ENCODE measurements at regions not wholly inside any gene's neighbourhood (a gene's known extent, or its start where the extent isn't known, plus 50 kb on each side); places are given as distances from the start of the nearest gene placed in this dataset.

DNA sequence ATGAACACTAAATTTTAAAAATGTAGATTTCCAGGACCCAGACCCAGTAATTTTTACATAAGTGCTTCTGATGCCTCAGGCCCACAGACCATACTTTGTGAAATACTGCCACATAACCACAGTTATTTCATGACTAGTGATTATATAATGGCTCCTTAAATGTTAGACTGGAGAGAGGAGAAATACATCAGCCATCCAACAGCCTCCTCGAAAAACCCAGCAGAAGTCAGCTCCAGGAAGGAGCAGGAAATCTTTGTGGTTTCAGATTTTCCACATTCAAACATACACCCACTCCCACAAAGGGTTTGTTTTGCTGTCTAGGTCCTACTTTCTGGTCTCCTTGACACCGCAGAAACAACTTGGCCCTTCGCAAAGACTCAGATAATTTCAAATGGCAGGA is 455.2 kb downstream of the DTWD2 start:
- H2AFZ ChIP-seq (ENCODE audit: control insufficient read depth, low read length), result no peak overlapping the region
- TF ChIP-seq, protein P1, sequence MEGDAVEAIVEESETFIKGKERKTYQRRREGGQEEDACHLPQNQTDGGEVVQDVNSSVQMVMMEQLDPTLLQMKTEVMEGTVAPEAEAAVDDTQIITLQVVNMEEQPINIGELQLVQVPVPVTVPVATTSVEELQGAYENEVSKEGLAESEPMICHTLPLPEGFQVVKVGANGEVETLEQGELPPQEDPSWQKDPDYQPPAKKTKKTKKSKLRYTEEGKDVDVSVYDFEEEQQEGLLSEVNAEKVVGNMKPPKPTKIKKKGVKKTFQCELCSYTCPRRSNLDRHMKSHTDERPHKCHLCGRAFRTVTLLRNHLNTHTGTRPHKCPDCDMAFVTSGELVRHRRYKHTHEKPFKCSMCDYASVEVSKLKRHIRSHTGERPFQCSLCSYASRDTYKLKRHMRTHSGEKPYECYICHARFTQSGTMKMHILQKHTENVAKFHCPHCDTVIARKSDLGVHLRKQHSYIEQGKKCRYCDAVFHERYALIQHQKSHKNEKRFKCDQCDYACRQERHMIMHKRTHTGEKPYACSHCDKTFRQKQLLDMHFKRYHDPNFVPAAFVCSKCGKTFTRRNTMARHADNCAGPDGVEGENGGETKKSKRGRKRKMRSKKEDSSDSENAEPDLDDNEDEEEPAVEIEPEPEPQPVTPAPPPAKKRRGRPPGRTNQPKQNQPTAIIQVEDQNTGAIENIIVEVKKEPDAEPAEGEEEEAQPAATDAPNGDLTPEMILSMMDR (optimal IDR thresholded peaks at IDR 0.05 in 1 of 3, IDR thresholded peaks at IDR 0.05 in 1 of 3, conservative IDR thresholded peaks at IDR 0.05 in 1 of 3; ENCODE audit: extremely low read depth in 1 of 3, insufficient read depth in 2 of 3, low read length in 3 of 3), result no peak
- no peak for TF ChIP-seq EZH2 (IDR thresholded peaks at IDR 0.05; ENCODE audit: low read length)

DNA sequence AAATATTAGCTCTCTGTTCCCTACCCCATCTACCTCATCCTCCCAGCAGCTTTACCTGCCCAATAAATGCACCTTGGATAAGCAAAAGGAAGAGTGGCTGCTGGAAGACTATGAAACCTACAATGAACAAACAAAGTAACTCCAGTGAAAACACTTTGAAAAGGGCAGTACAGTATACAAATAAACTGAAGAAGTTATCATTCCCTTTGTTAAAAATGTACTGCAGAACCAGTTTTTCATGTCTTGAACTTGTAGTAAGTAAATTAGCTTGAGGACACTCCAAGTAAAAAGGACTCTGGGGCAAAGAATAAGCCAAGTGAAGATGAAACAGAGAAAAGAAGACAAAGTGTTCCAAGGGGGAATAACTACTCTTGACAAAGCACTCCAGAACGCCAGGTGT is 457.1 kb downstream of the DTWD2 start:
- H3K27ac ChIP-seq (ENCODE audit: control insufficient read depth, insufficient read depth, low read length), result no peak overlapping the region
- no peak overlapping the region for H3K4me3 ChIP-seq (ENCODE audit: control insufficient read depth in 2 of 3, extremely low read depth in 1 of 3, insufficient read depth in 2 of 3, low read depth in 1 of 3, low read length in 3 of 3)
- no peaks in the 10 kb centered on the region for H3K9me1 ChIP-seq (ENCODE audit: control insufficient read depth, extremely low read depth, insufficient read depth, low read length)
- dilution Hi-C loops (cut with MboI; ENCODE audit: extremely low pct_ligation_motif_present, low sequenced_read_pairs), result no loop called here
- H3K36me3 ChIP-seq (ENCODE audit: control insufficient read depth in 2 of 2, extremely low read depth in 1 of 2, insufficient read depth in 2 of 2, low read length in 2 of 2), result no peaks in the 10 kb centered on the region
- DNase-seq (ENCODE audit: low read depth, low spot score) (no peak), FAIRE-seq (no peak)
- no peak overlapping the region for H2AFZ ChIP-seq (ENCODE audit: control insufficient read depth, low read length)
- no peaks in the 10 kb centered on the region for H3K79me2 ChIP-seq (ENCODE audit: control insufficient read depth, insufficient read depth, low read length)
- TF ChIP-seq EZH2 (IDR thresholded peaks at IDR 0.05; ENCODE audit: low read length), result no peak
- TF ChIP-seq, protein P1 (optimal IDR thresholded peaks at IDR 0.05 in 1 of 3, IDR thresholded peaks at IDR 0.05 in 1 of 3, conservative IDR thresholded peaks at IDR 0.05 in 1 of 3; ENCODE audit: extremely low read depth in 1 of 3, insufficient read depth in 2 of 3, low read length in 3 of 3), result no peak
- no peak overlapping the region for H3K4me2 ChIP-seq (ENCODE audit: control insufficient read depth, extremely low read depth, insufficient read depth, low read depth, low read length)
- H4K20me1 ChIP-seq (ENCODE audit: control insufficient read depth, extremely low read depth, insufficient read depth, low read length), result no peaks in the 10 kb centered on the region
- no peaks in the 10 kb centered on the region for H3K27me3 ChIP-seq (ENCODE audit: control insufficient read depth, extremely low read depth, insufficient read depth, low read length)
- no peaks in the 10 kb centered on the region for H3K4me1 ChIP-seq (ENCODE audit: control insufficient read depth, extremely low read depth, insufficient read depth, low read length)
- no peaks in the 10 kb centered on the region for H3K9me3 ChIP-seq (ENCODE audit: control insufficient read depth, low read depth, low read length)
- H3K9ac ChIP-seq (ENCODE audit: control insufficient read depth, extremely low read depth, insufficient read depth, low read length), result no peak overlapping the region

More for the DNA sequence above, 455.2 kb downstream of the DTWD2 start:
- H3K36me3 ChIP-seq (ENCODE audit: control insufficient read depth in 2 of 2, extremely low read depth in 1 of 2, insufficient read depth in 2 of 2, low read length in 2 of 2), result no peaks in the 10 kb centered on the region
- H4K20me1 ChIP-seq (ENCODE audit: control insufficient read depth, extremely low read depth, insufficient read depth, low read length), result no peaks in the 10 kb centered on the region
- no peaks in the 10 kb centered on the region for H3K79me2 ChIP-seq (ENCODE audit: control insufficient read depth, insufficient read depth, low read length)
- H3K9ac ChIP-seq (ENCODE audit: control insufficient read depth, extremely low read depth, insufficient read depth, low read length), result no peak overlapping the region
- no peaks in the 10 kb centered on the region for H3K4me1 ChIP-seq (ENCODE audit: control insufficient read depth, extremely low read depth, insufficient read depth, low read length)
- H3K4me3 ChIP-seq (ENCODE audit: control insufficient read depth in 2 of 3, extremely low read depth in 1 of 3, insufficient read depth in 2 of 3, low read depth in 1 of 3, low read length in 3 of 3), result no peak overlapping the region
- no peak overlapping the region for H3K27ac ChIP-seq (ENCODE audit: control insufficient read depth, insufficient read depth, low read length)
- no peak for DNase-seq (ENCODE audit: low read depth, low spot score)
- H3K27me3 ChIP-seq (ENCODE audit: control insufficient read depth, extremely low read depth, insufficient read depth, low read length), result no peaks in the 10 kb centered on the region
- H3K9me1 ChIP-seq (ENCODE audit: control insufficient read depth, extremely low read depth, insufficient read depth, low read length), result no peaks in the 10 kb centered on the region
- FAIRE-seq, result no peak
- H3K9me3 ChIP-seq (ENCODE audit: control insufficient read depth, low read depth, low read length), result no peaks in the 10 kb centered on the region
- dilution Hi-C loops (cut with MboI; ENCODE audit: extremely low pct_ligation_motif_present, low sequenced_read_pairs), result no loop called here
- H3K4me2 ChIP-seq (ENCODE audit: control insufficient read depth, extremely low read depth, insufficient read depth, low read depth, low read length), result no peak overlapping the region

Data from keratinocyte (primary cell).